T-helper 2 cell (primary cell): ENCODE measurements at regions not wholly inside any gene's neighbourhood (a gene's known extent, or its start where the extent isn't known, plus 50 kb on each side); places are given as distances from the start of the nearest gene placed in this dataset.

Experiments used
- DNase-seq, 5 experiments: peaks; one replicate each; pipeline versions ENCODE4 v3.0.0 to v3.0.0-alpha.2; 2012 to 2022

DNA sequence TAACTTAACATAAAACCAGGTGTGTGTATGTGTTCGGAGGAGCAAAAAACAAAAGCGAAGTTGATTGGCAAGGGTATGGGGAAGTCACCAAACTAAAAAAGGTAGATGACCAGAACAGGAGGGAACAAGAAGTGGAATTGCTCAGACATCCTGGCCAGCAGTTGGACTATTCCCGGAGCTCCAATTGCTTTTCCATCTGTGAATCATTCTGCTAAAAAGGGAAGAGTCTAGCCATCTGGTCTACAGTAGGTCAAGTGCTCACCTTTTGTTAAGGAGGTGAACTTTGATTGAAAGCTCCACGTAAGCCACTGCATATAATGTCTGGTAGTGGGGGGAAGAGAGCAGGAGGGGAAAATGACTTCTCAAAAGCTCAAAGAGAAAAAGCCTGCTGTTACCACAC lies 50.0 kb upstream of the BET1 start:
- no peak for DNase-seq

DNA sequence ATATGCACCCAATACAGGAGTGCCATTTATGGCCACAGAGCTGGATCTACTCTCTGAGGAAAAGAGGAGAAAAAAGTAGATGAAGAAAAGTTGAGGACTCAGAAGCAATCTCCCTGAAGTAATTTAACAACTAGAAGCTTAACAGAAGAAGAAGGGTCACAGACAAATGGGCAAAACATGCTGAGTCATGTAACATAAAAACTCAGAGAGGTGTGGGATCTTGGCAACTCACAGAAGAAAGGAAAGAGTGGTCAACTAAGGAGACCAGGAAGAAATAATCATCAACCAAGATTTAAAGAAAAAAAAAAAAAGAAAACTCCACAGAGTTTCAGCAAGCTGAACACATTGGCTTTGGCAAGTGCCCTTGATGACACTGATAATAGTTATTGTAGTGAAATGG lies 51.8 kb upstream of the BET1 start:
- no peak for DNase-seq

DNA sequence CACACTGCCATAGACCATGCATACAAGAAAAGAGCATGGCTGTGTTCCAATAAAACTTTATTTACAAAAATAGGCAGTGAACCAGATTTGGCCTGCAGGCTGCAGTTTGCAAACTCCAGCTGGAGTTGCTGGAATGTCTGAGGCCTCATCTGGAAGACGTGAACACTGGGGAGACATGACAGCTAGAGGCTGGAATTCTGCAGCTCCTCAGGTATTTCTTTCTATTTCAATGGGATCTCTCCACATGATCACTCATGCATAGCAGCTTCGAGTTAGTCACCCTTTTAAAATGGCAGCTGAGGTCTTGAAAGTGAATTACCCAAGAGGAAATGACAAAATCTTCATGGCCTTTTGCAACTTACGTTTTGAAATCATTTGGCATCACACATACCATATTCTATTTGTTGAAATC lies 52.6 kb upstream of the BET1 start:
- DNase-seq, result no peak

DNA sequence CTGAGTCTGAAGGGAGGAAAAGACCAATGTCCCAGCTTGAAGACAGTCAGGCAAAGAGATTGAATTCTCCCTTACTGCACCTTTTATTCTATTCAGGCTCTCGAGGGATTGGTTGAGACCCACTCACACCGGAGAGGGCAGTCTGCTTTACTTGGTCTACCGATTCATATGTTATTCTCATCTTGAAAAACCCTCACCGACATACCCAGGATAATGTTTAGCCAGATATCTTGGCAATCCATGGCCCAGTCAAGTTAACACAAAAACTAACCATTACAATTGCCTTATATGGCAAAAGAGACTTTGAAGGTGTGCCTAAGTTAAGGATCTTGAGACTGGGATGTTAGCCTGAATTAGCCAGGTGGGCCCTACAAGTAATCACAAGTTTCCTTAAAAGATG lies 53.8 kb upstream of the BET1 start:
- no peak for DNase-seq

DNA sequence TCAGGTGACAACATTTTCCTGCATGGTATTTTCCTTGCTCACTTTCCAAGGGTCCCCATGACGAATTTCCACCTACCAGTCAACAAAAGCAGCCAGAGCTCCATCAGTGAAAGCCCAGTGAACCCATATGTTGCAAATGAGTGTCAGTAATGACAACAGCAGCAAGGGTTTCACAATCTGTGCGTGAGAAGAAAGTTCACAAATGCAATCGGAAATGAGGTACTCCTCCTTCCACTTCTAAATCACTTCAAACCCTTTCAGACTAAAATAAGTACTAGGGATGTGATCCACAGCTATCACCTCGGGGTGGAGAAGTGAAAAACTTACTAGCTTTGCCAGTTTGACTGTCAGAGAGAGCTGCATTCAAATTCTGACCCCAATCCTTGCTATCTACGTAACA lies 55.6 kb upstream of the BET1 start:
- peak in 1 of 5 experiments; percentile 23 for DNase-seq

DNA sequence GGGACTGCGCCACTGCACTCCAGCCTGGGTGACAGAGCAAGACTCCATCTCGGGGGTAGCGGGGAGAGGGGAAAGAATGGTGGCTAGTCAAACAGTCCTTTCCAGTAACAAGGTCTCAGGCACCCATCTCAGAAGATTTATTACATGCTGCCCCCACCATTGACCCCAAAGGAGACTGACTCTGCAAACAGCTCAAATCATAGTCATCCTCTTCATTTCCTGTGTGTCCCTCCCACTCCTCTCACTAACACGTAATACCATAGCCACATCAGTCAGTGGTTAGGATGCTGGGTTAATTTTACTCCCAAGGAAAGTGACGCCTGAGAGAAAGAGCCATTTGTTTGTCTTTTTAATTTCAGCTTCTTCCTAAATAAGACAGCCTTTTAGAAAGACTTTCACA lies 56.6 kb upstream of the BET1 start:
- peak in 1 of 5 experiments; percentile 5 for DNase-seq

DNA sequence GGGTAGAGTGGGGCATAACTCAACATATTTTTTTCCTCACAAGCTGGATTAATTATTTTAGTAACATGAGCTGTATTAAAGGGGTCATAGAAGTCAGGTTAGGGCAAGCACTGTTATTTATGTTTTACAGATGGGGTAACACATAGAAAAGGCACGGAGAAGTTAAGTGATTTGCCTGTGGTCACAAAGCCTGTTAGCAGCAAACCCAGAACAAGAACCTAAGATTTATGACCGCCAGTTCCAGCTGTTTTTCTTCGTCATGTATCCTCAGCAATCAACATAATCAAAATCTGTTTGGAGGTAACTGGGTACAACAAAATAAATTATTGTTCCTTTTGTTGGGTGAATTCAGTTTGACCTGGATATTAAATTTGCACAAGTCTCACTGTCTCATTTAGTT lies 57.2 kb upstream of the BET1 start:
- no peak for DNase-seq

DNA sequence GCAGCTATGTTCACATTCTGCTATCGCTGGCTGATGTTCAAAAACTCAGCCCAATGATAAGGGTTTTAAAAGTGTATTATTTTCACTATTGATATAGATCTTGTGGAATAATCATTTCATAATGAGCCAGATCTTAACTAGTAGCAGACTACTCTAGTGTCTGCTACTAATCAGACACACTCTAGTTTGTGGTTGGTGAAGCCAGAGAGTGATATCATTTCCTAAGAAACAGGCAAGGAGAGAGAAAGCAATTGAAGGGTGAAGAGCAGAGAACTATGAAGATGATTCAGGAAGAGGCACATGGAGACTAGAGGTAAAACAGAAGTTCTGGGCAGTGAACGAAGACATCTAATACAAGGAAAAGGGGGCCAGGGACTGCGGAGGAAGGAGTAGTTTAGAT lies 58.2 kb upstream of the BET1 start:
- DNase-seq, result no peak

DNA sequence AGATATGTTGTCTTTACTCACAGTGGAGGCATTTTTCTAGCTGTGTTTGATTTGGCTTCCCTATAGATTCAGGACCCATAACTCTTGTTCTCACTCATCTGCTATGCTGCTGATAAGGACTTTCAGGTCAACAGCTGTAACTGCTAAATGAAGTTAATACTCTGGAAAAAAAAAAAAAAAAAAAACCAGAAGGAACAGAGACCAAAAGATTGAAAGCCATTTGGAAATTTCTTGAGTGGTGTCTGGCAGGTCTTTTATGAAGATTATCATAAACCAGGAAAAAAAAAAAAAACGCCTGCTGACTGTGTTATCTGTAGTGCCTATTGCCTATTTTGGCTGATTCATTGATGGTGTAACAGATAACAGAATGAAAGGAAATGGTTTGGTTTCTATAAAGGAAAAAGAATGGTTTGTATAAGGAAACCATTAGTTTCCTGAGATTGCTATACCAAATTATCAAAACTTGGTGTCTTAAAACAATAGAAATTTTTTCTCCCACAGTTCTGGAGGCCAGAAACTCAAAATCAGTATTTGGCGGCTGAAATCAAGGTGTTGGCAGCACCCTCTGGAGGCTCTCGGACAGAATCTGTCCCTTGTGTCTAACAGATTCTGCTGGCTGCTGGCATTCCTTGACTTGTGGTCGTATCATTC lies 60.5 kb upstream of the BET1 start:
- peak in 2 of 5 experiments; percentile 4 to 17 for DNase-seq

DNA sequence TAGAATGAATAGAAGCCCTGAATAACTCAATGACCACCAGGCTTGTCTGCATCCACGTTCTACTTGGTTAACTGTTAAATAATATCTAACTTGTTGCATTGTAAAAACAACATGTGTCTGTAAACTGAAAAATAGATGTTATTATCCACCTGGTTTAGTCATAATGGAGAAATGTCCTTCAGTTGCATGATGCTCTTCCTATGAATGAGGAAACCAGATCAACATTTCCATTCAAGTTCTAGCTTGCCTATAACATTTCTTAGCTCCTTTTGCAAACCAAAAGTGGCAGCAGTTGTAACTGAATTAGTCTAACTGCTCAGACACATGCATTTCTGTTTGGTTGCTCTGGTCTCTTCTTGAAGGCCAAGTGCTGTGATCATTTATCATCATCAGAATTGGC lies 62.9 kb upstream of the BET1 start:
- no peak for DNase-seq

DNA sequence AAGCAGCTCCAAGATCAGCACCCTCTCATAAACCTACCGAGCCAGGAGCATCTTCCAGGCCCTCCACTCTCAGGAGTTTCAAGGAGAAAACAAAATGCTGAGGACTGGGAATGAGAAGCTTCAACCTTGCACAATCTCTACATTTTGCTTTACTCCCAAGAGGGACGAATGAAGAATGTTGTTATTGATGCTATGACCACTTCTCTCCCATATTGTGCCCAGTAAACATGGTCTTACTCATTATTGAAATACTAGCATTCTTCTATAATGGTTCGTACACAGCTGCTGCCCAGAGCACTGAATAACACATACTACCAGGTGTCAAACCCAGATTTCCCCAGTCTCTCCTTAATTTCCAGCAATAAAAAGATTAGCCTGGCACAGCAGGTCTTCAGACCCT lies 63.4 kb upstream of the BET1 start:
- DNase-seq, result no peak

DNA sequence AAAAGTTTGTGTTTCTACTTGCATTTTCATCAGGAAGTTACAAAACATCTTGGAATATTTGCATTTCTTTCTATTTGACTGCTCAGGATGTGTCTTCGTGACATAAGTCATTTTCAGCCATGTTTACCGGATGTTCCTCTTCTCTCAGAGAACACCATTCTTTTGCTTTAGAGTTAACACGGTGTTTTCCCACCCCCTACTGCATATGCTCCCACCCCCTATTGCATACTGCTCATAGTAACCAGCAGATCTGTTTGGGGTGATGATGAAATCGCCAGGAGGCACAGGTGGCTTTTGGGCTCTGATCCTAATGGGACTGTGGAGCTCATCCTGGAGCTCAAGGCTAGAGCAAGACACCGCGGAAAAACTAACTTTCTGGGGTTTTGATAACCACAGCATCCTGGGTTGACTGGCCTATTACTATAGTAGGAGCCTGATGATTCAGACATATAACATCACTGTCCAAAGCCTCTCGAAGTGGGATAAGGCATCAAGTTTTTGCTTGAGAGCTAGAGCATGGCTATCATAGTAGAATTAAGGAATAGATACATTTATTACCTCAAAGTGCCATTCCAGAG lies 65.1 kb upstream of the BET1 start:
- DNase-seq, result no peak

DNA sequence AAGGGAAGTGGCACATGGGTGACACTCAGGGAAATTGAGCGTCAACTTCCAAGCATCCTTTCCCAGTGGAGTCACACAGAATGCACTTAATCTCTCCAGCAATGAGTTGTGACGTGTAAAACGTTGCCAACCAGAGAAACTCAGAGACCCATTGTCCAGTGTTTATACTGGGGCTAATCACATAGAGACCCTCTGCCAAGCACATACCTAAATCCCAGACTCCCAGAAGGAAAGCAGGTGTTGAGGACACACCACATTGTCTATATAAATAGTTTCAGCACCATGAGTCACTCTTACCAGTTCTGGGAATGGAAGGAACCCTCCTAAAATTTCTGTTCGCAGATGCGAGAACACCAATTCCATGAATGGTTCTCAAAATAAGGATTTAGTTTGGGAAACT lies 76.4 kb upstream of the BET1 start:
- DNase-seq, result no peak

DNA sequence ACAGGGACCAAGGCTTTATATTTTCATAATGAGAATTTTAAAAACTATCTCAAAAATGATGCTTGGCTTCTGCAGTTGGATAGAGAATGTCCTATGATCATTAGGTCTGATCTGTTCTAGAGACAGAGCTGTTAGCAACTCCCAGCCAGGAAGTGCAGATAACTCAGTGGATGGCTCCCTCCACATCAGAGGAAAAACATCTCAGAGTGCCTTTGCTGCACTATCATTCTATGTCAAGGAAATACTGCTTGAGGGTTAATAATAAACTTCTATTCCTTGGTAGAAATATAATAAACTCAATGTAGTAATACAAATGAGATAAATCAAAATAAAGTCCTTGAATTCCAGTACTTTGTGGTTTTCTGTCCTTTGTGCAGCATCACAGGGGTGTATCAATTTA lies 78.0 kb upstream of the BET1 start:
- DNase-seq, result no peak

DNA sequence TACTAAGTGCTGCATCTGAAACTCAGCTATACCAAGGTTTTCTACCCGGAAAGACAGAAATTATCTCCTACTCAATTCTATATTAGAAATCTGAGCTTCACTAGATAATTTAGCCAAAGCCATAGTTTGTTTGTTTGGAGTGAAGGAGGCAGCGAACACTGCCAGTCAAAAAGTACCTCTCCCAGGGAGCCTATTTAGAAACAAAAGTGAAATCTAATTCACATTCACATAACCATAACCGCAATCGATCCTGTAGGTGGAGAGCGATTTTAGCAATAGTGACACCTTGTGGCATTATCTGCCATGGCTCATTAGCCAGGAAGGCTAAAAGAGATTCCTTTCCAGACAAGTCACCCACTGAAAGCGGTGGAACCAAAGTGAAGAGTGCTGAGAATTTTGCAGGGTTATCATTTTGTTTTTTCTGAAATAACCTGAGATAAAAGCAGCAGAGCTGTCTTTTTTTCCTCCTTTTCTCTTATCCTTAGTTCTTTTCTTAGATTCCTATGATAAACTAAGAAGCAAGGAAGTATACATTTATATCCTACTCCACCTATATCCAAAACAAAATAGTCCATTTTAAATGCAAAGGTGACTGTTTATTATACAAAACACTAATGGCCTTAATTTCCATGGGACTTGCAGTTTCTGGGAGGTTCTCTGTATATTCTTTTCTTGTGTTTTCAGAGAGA lies 83.7 kb upstream of the BET1 start:
- peak in 2 of 5 experiments; percentile 46 to 77 for DNase-seq

DNA sequence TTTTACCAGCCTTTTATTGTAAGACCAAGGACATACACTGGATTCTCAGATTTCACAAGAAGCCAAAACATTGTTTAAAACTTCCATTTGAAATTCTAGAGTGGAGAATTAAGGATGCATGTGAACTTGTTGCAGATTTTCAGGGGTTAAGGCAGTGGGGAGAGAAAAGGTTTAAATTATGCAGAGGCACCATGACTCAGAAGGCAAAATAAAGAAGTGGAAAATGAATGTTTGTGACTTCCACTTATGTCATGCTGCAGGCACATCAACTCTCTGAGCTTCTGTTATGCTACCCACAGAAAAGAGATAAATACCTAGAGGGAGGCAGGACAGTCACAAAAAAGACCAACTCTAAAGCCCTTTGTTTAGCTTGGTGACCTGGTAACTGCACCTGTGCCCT lies 84.4 kb upstream of the BET1 start:
- DNase-seq, result no peak

DNA sequence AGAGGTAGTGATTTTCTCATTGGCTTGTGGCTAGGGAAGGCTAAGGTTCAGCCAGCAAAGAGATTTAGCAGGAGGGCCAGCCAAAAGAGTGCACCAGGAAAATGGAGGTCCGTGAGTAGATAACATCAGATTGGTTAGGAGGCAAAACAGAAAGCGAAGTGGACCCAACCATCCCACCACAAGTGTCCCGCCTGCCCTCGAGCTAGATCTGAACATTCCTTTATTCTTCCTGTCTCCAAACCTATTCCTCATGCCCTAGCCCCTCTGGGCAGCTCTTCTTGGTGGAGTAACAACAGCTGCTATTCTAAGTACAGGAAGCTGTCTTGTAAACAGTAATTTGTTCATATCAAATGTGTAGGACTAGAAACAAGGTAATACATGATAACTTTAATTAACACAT lies 85.7 kb upstream of the BET1 start:
- no peak for DNase-seq

DNA sequence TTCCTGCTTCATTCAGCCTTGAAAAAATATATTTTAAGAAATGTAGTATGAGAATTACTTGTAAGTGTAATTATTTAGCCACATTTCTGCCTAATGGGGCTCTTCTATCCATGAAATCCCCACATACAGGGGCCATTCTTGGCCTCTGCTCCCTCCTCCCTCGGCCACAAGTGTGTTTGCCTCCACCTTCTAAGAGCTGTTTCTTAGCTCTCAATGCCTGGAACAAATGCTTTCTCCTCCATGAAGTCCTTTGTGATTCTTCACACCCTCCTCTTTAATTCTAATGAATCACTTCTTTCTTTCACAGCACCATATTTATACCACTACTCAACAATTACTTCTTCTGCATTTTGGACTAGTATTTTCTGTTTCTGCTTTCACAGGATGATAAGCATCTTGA lies 88.8 kb upstream of the BET1 start:
- no peak for DNase-seq

DNA sequence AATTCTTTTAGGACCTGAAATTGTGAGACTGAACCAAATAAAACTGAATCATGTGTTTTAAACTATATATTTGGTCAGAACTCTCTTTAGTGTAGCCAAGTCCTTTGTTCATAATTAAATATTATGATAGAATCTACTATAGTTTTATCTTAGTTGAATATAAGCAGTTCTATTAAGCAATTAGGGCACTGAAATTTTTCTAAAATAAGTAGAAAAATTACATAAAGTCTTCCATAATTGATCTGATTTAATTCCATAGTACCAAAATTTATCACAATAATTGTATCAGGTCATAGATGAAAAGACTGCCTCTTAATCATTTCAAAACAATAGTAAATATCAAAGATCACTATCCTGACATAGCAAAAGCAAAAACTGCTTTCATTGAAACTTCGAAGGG lies 90.1 kb upstream of the BET1 start:
- no peak for DNase-seq

DNA sequence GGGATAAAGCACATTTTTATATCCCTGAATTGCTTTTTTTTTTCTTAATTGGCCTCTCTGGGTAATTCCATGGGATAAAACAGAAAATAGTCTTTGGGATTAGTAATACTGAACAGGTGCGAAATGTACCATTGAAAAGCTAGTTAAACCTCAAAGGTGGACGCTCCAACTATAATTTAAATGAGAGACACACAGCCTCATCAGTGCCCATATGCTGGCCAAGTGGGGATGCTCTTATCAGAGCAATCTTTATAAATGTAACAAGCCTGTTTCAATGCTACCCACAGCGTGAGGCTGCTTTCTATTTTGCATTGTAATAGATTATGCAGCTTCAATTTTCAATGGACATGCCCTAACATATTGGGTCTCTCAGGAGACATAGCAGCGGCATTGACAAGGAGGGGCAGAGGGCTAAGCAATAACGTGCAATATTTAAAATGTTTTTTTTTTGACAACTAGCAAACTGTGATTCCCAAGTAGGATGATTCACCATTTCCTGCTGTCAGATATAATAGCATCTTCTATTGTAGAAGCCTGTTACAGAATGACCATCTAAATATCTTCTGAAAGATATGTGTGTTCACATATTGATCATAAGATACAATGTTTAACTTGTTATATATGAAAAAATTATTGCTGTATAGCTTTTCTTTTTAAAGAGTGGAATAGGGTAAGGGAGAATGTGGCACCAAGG lies 91.3 kb upstream of the BET1 start:
- no peak for DNase-seq

DNA sequence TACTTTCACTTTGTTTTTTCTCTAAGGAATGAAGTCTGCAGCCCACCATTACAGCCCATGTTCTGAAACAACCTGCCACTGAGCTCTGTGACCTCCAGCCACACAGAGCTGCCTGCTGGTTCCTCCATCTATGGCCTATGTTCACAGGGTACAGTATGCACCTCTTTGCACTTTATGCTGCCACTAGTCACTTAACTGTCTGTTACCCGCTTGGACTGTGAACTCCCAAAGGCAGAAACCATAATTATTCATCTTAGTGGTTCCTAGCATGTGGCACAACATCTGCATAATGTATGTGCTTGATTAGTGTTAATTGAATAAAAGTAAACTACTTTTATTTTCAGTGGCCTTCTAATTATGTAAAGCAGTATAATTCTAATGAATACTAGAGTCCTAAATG lies 95.5 kb upstream of the BET1 start:
- DNase-seq, result no peak

DNA sequence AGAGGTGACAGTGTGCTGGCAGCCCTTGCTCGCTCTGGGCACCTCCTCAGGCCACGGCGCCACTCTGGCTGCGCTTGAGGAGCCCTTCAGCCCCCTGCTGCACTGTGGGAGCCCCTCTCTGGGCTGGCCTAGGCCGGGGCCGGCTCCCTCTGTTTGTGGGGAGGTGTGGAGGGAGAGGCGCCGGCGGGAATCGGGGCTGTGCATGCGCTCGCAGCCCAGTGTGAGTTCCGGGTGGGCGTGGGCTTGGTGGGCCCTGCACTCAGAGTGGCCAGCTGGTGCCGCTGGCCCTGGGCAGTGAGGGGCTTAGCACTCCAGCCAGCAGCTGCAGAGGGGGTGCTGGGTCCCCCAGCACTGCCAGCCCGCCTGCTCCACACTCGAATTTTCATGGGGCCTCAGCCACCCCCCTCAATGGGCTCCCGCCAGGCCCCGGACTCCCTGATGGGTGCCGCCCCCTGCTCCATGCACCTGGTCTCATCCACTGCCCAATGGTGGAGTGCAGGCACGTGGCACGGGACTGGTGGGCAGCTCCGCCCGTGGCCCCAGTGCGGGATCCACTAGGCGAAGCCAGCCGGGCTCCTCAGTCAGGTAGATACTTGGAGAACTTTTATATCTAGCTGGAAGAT lies 96.7 kb upstream of the BET1 start:
- no peak for DNase-seq

DNA sequence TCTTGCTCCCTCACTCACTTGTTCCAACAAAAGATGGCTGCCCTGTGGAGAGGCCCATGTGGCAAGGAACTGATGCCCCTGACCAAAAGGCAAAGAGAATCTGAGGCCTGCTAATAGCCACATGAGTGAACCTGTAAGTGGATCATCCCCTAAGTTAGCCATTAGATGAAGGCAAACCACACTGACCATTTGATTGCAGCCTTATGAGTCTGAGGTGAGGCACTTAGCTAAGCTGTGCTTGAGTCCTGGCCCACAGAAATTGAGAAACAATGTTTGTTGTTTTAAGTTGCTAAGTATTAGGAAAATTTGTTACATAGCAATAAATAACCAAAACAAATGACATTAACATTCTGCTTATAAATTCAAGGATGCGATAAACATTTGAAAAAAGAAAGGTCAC lies 100.1 kb upstream of the BET1 start:
- no peak for DNase-seq

DNA sequence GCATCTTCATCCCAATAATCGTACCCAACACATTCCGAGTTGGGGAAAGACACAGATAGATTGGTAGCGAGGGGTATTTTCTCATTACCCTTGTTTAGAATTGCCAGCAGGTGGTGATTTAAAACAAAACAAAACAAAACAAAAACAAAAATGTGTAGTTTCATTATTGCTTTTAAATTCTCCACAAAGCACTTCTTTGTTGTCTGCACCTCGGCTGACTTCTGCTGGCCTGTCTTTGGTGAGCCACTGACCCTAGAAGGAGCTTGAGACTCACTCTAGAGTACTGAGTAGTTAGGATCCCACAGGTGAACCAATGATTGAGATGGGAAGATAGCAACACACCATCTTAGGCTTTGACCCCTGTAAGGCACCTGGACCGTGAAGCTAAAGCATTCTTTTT lies 105.4 kb upstream of the BET1 start:
- no peak for DNase-seq
